ENCODE measurements at regions not wholly inside any gene's neighbourhood (a gene's known extent, or its start where the extent isn't known, plus 50 kb on each side); places are given as distances from the start of the nearest gene placed in this dataset.

DNA sequence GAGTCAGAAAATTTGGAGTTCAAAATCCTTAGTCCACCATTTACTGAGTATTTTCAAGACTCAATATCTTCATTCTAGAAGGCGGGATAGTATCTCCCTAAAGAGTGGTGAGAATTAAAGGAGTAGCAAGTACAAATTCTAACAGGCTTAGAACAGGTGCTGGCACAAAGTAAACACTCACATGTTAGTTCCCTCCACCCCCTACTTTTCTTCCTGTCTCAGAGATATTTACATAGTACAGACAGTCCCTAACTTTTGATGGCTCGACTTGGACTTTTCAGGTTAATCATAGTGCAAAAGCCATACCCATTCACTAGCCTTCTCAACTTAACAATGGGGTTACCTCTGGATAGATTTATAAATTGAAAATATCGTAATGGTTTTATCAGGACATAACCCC is 476.2 kb upstream of the RASGRP1 start:
- Mint-ChIP-seq H3K36me3 (ENCODE audit: low read depth) (no peaks in the 10 kb centered on the region), H3K4me1 (no peaks in the 10 kb centered on the region), H3K9me3 (peaks cover 5% of the 10 kb centered on the region), H3K4me3 (no peak overlapping the region), H3K27ac (no peak overlapping the region), H3K27me3 (ENCODE audit: low read depth, poor library complexity) (no peaks in the 10 kb centered on the region)
- TF ChIP-seq, protein P1, sequence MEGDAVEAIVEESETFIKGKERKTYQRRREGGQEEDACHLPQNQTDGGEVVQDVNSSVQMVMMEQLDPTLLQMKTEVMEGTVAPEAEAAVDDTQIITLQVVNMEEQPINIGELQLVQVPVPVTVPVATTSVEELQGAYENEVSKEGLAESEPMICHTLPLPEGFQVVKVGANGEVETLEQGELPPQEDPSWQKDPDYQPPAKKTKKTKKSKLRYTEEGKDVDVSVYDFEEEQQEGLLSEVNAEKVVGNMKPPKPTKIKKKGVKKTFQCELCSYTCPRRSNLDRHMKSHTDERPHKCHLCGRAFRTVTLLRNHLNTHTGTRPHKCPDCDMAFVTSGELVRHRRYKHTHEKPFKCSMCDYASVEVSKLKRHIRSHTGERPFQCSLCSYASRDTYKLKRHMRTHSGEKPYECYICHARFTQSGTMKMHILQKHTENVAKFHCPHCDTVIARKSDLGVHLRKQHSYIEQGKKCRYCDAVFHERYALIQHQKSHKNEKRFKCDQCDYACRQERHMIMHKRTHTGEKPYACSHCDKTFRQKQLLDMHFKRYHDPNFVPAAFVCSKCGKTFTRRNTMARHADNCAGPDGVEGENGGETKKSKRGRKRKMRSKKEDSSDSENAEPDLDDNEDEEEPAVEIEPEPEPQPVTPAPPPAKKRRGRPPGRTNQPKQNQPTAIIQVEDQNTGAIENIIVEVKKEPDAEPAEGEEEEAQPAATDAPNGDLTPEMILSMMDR (IDR thresholded peaks at IDR 0.05): no peak
- DNase-seq: no peak

DNA sequence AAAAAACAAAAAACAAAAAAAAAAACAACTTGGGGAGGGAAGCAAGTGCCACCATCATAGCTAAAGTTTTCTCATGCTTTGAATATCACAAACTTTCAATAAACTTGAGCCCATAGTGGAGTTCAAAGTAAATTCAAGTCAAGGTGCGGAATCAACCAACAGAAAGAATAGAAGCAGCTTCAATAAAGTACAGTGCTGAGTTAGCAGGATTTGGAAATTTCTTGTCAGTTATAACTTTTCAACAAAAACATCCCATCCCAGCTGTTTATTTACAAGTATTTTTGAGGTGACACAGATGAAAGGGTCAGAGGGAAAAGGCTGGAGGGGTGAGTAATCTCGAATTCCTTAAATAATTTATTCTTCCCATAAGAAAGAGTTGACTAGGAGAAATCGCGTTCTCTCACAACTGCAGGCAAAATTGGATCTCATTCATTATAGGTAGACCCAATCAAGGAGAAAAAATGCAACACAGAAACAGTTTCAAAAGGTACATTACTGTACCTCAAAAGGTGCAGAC is 477.4 kb upstream of the RASGRP1 start:
- TF ChIP-seq, protein P1 (IDR thresholded peaks at IDR 0.05): no peak
- peaks cover 14% of the 10 kb centered on the region for H3K9me3 Mint-ChIP-seq
- no peaks in the 10 kb centered on the region for H3K27me3 Mint-ChIP-seq (ENCODE audit: low read depth, poor library complexity)
- H3K4me3 Mint-ChIP-seq: no peak overlapping the region
- no peaks in the 10 kb centered on the region for H3K4me1 Mint-ChIP-seq
- DNase-seq: no peak
- no peaks in the 10 kb centered on the region for H3K36me3 Mint-ChIP-seq (ENCODE audit: low read depth)
- no peak overlapping the region for H3K27ac Mint-ChIP-seq

- Mint-ChIP-seq H3K27ac (no peak overlapping the region), H3K4me1 (no peaks in the 10 kb centered on the region), H3K4me3 (no peak overlapping the region), H3K36me3 (ENCODE audit: low read depth) (peaks cover 14% of the 10 kb centered on the region), H3K9me3 (peaks cover 29% of the 10 kb centered on the region), H3K27me3 (ENCODE audit: low read depth, poor library complexity) (no peaks in the 10 kb centered on the region)
- DNase-seq: no peak
- TF ChIP-seq, protein P1 (IDR thresholded peaks at IDR 0.05): no peak
Measured at GRCh38 chr15:39051626-39052322, 487.2 kb upstream of the RASGRP1 start.

GRCh38 chr15:39052323-39052705 is 487.7 kb upstream of the RASGRP1 start:
- TF ChIP-seq, protein P1 (IDR thresholded peaks at IDR 0.05): no peak
- Mint-ChIP-seq H3K27ac (no peak overlapping the region), H3K36me3 (ENCODE audit: low read depth) (peaks cover 14% of the 10 kb centered on the region), H3K9me3 (peaks cover 24% of the 10 kb centered on the region), H3K4me3 (no peak overlapping the region), H3K4me1 (no peaks in the 10 kb centered on the region), H3K27me3 (ENCODE audit: low read depth, poor library complexity) (no peaks in the 10 kb centered on the region)
- no peak for DNase-seq

DNA sequence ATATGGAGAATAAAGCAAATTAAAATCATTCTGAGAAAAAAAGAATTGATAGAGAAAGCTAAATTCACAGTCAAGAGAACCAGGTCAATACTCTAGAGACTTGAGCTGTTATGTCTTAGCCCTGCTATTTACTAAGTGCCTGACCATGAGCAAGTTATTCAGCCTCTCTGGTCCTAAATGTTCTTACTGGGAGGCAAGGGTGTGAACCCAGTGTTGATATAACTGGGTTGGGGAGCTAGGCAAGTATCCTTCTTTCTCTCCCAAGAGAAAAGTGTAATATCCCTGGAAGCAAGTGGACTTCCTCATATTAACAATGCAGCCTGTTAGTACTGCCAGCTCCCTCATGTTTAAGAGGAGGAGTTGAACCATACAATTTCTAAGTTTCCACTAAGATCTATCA is 488.9 kb upstream of the RASGRP1 start:
- no peak overlapping the region for H3K4me3 Mint-ChIP-seq
- H3K4me1 Mint-ChIP-seq: no peaks in the 10 kb centered on the region
- no peak for DNase-seq
- H3K36me3 Mint-ChIP-seq (ENCODE audit: low read depth): peaks cover 14% of the 10 kb centered on the region
- TF ChIP-seq, protein P1 (IDR thresholded peaks at IDR 0.05): no peak
- no peaks in the 10 kb centered on the region for H3K27me3 Mint-ChIP-seq (ENCODE audit: low read depth, poor library complexity)
- H3K9me3 Mint-ChIP-seq: peaks cover 20% of the 10 kb centered on the region
- no peak overlapping the region for H3K27ac Mint-ChIP-seq

Data from nephron progenitor cell (in vitro differentiated cells).